GM06990 (cell line): ENCODE measurements at regions not wholly inside any gene's neighbourhood (a gene's known extent, or its start where the extent isn't known, plus 50 kb on each side); places are given as distances from the start of the nearest gene placed in this dataset.

Experiments
- DNase-seq: peaks from one replicate; pipeline ENCODE4 v3.0.0-alpha.2; 2011; ENCODE audit not compliant: insufficient read length; ENCODE audit errors: extremely low read depth
- H3K27me3 ChIP-seq: replicated peaks from 2 replicates; pipeline ENCODE4 v1.6.0; 2011; ENCODE audit warnings: low read length; ENCODE audit not compliant: control insufficient read depth, insufficient read depth
- H3K36me3 ChIP-seq: 2 replicates; pipeline ENCODE4 v1.5.1; 2011; ENCODE audit warnings: low read length; ENCODE audit not compliant: control insufficient read depth, insufficient read depth
- H3K4me3 ChIP-seq: replicated peaks from 2 replicates; pipeline ENCODE4 v1.5.1; 2011; ENCODE audit warnings: low read depth, mild to moderate bottlenecking, control low read depth, low read length
- CTCF ChIP-seq: IDR thresholded peaks from 2 replicates; pipeline ENCODE4 v1.5.1; 2011; ENCODE audit warnings: low read length, control low read depth, mild to moderate bottlenecking, inconsistent platforms; ENCODE audit not compliant: insufficient read depth, poor library complexity, severe bottlenecking

GRCh38 chr14:80336608-80337106 lies 125.4 kb upstream of the DIO2 start:
- no peak for TF ChIP-seq CTCF
- Histone ChIP-seq H3K36me3 (no peaks in the 10 kb centered on the region), H3K27me3 (no peaks in the 10 kb centered on the region), H3K4me3 (no peak overlapping the region)
- DNase-seq: no peak

GRCh38 chr14:80325688-80326087 lies 114.4 kb upstream of the DIO2 start:
- Histone ChIP-seq H3K4me3 (no peak overlapping the region), H3K36me3 (no peaks in the 10 kb centered on the region), H3K27me3 (no peaks in the 10 kb centered on the region)
- DNase-seq: no peak
- TF ChIP-seq CTCF: no peak

DNA sequence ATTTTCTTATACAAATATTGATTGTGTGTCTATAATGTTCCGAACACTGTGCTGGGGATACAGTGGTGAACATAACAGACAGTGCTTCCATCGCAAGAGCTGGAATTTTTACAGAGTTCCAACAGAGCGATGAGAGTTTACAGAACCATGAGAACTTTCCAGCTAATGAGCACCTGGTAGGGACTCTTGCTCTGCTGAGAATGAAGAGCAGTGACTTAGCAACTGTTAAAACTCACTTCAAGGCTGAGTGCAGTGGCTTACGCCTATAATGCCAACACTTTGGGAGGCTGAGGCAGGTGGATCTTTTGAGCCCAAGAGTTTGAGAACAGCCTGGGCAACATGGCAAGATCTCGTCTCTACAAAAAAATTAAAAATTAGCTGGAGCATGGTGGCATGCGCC lies 113.8 kb upstream of the DIO2 start:
- no peak overlapping the region for H3K4me3 ChIP-seq
- TF ChIP-seq CTCF: no peak
- DNase-seq: no peak
- H3K36me3 ChIP-seq: no peaks in the 10 kb centered on the region
- H3K27me3 ChIP-seq: no peaks in the 10 kb centered on the region

DNA sequence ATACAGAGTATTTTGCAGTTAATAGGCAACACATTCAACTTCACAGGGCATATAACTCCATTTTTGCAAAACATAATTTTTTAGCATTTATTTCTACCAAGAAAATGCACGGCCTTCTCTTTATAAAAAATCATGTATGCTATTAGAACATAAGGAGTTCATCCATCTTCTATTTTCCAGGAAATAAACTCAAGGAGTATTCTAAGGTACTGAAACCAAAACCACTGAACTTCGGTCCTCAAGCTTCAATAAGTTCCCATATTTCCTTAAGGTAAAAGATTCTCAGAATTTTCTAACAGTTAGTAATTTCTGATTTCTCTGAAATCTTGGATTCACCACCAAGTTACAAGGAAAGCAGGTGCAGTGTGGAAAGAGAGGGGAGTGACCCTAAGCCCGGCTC lies 113.3 kb upstream of the DIO2 start:
- H3K36me3 ChIP-seq: no peaks in the 10 kb centered on the region
- TF ChIP-seq CTCF: no peak
- H3K4me3 ChIP-seq: no peak overlapping the region
- H3K27me3 ChIP-seq: no peaks in the 10 kb centered on the region
- no peak for DNase-seq

DNA sequence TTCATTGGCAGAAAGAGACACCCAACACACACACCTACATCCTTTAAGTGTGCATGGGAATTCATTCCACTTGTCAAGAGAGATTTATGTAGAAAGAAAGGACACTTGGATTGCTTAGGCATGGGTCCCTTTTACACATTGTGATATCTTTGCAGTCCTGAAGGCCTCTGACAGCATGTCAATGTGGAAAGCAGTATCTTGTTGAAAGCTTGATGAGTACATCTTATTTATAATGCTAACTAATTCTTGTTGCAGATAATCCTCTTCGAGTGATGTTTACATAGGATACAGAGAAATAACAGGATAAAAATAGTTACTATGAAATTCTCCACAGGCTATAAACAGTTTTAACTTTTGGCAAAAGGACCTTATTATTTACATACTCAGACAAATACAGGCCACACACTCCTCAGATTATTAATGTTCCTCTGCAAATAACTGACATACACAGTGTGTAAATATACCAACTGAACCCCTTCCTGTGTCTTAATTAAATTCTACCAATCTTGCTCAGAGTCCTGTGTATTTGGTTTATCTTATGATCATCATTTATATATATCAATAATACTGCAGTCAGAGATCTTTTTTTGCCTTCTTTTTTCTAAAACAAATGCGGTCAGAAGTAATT lies 111.8 kb upstream of the DIO2 start:
- no peak for TF ChIP-seq CTCF
- no peak overlapping the region for H3K4me3 ChIP-seq
- H3K27me3 ChIP-seq: no peaks in the 10 kb centered on the region
- no peaks in the 10 kb centered on the region for H3K36me3 ChIP-seq
- no peak for DNase-seq

GRCh38 chr14:80316441-80316840 lies 105.1 kb upstream of the DIO2 start:
- TF ChIP-seq CTCF: no peak
- DNase-seq: no peak
- H3K4me3 ChIP-seq: no peak overlapping the region
- H3K27me3 ChIP-seq: no peaks in the 10 kb centered on the region
- no peaks in the 10 kb centered on the region for H3K36me3 ChIP-seq
